GM19455 (cell line): ENCODE measurements at regions not wholly inside any gene's neighbourhood (a gene's known extent, or its start where the extent isn't known, plus 50 kb on each side); places are given as distances from the start of the nearest gene placed in this dataset.
"Not testable (repeated sequence)": the region's sequence is repeated elsewhere in the genome, so short reads cannot be mapped to it uniquely, and the experiment has no call there.

Experiments used
- ATAC-seq: cut with Tn5 transposase; IDR thresholded peaks from one replicate; pipeline ENCODE4 v1.9.1; 2021; ENCODE audit not compliant: unreplicated experiment

DNA sequence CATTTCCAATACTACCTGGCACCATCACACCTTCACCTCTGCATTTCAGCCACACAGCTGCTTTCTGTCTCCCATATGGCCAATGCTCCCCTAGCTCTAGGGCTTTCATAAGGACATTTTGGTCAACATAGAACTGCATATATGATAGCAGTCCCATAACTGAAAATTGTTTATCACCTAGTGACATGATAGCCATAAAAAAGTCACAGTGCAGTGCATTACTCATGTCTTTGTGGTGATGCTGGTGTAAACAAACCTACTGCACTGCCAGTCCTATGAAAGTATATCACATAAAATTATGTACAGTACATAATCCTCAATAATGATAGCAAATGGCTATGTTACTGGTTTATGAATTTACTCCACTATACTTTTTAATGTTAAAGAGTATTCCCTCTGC lies 221.0 kb downstream of the NAF1 start:
- no peak for ATAC-seq

DNA sequence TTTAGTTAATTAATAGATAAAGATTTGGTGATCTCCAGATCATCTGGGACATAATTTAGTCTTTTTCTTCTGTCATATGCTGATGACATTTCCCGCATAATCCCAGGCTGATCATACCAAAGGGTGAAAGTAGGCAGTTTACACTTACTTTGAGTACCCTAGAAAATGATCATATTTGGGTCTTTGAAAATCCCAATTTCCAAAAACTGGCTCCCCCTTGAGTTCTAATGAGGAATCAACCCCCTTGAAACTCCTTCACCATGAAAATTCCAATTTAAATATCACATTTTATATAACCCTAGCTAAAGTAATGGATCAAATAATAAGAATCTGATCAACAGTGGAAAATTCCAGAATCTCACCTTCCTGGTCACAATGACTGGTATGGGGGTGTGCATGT lies 223.4 kb downstream of the NAF1 start:
- ATAC-seq, result no peak

DNA sequence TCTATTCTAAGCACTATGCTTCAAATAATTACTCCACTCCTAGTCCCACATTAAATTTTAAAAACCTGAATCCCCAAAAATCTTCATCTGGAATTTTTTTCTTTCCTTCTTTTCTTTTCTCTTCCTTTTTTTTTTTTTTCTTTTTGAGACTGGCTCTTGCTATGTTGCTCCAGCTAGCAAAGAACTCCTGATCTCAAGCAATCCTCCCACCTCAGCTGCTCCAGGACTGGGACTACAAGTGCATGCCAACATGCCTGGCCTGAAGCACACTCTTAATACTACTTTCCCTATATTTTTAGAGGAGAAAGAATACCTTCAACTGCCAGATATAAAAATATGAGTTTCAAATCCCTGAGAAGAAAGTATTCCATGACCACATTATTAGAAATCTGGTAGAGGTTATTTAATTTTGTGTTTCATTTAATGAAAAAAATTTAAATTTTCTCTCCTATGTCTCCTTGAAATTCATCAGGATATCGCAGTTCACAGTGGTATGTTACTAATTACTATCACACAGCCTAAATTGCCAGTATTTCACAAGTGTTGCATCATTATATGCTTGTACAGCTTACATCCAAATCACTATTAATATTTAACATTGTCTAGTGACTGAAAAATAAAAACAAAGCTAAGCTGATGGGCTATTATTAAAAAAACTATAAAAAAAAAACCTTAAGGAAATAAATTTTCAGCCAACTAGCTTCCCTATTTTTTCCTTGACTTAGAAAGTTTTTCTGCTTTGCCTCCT lies 227.8 kb downstream of the NAF1 start:
- no peak for ATAC-seq

DNA sequence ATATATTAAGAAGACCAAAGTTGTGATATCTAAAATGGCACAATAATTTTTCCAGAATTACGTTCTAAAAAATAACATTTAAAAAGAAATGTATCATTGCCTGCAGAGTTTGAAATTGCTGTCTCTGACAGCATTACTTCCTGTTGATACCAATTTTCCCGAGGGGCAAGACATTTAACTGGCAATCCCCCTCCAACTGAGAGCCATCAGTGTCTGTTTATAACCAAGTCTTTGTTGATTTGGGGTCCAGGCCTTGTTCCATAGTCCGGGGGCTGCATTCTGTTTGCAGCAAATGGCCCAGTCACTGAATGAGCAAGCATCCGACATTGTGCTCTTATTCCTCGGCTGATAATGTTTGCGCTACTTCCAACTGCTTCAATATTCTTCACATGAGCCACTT lies 231.5 kb downstream of the NAF1 start:
- no peak for ATAC-seq

DNA sequence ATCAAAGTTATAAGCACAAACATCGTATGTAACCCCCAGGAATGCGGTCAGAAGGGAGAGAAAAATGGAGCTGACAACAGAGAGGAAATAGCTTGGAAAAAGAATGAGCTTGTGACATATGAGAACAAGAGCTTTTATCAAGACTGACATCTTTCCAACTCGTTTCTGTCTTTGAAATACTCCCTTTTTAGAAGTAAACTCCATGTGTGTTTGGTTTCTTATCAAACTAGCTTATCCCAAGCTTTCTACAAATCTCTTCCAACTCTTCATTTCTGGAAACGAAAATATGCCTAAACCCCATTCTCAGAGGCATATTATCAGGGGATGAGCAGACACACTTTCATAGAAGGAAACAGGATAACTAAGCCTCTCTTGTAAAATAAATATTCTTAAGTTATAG lies 235.4 kb downstream of the NAF1 start:
- ATAC-seq, result no peak

DNA sequence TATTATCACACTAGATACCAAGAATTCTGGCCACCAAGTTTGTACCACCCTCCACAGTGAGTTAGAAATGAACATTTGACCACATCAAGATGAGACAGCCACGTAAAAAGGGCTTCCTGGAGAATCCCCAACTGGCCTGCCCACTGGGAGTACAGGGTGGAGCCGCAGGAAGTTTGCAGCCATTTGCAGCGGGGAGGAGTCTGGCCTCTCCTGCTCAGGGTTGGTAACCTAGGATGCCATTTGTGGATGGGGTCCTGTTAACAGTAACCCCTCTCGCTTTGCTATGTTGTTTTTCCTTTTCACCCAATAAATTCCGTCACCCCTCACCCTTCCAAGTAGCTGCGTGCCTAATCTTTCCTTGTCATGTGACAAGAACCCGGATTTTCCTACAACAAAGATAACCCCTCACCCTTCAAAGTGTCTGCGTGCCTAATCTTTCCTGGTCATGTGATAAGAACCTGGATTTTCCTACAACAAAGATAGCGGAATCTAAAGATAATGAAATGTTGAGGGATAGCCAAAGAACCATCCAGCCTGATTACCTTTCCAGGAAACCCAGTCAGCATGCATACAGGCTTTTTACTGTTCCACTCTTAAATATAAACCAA lies 245.4 kb downstream of the NAF1 start:
- ATAC-seq, result no peak

DNA sequence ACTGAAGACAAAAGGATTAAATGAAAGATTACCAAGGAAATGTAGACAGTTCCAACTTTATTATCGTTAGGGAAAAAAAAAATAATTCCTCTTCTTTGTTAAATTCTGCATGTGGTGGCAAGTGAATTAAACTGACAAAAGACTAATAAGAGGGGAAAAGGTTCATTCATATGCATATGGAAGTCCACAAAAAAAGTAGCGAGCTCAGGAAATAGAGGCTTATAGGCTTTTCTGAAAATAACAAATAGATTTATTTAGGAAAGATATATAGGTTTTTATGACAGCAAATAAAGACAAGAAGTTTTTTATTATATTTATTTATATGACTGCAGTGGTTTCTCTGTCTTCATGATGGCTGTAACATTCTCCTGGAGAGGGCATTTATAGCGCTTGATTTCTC lies 246.0 kb downstream of the NAF1 start:
- no peak for ATAC-seq

DNA sequence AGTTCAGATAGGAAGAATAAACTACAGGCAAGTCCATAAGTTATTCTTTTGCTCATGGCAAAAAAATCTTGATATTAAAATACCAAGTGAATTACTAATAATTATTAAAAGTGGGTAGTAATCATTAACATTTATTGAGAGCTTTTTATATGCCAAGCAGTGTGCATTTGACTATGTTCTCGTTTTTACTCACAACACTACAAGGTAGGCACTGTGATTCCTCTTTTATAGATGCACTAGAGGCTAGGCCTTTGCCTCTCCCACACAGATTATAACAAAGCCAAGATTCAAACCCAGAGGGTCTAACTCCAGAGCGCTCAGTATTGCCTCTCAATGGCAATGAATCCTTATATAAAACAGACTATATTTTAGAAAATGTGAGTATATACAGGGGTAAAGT lies 254.2 kb downstream of the NAF1 start:
- no peak for ATAC-seq

DNA sequence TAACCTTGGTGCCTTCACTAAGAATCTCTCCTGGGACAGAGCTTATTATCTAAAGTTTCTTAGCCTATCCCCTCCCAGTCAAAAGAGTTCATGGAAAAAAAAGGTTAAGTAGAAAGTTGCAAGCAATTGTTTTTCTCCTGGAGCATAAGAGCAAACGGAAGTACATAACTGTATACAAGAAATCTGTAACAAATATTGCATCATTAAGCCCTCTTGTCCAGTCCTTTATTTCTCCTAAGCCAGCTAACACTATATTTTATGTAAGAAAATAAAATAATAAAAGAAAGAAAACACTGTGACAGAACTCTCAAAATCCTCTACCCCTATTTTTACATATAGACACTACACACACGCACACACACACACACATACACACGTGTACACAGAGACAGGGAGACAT lies 255.3 kb downstream of the NAF1 start:
- ATAC-seq, result no peak

DNA sequence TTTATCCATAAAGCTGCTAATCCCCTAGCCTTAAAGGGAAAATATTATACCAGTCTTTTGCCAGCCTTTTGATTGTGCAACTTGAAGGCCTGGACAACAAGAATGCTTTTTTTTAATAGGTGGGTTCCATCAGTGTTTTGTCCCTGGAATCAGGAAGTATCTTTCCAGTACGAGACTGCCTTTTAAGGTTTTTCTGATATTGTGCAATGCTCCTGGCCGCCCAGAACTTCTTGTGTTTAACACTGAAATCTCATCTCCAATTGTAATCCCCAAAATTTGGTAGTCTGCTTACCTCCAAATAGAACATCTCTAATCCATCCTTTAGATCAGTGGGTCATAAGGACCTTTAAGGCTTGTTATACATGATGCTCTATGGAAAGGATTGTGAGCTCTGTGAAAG lies 256.7 kb downstream of the NAF1 start:
- ATAC-seq, result no peak

DNA sequence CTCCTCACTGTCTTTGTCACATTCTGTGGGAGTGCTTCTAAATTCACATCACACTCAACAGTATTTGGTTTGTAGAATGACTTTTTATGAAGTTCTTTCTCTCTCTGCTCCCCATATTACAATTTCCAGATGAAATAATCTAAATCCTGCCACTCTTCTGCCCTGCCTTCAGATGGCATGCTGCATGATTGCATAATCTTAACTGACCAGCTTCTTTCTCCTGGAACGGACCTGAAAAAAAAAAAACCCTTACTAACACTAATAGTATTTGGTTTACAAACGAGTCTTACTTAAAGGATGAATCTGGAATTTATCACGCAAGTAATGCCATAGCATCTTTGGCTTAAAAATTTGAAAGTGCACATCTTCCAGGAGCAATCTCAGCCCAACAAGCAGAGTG lies 272.3 kb downstream of the NAF1 start:
- ATAC-seq, result no peak

DNA sequence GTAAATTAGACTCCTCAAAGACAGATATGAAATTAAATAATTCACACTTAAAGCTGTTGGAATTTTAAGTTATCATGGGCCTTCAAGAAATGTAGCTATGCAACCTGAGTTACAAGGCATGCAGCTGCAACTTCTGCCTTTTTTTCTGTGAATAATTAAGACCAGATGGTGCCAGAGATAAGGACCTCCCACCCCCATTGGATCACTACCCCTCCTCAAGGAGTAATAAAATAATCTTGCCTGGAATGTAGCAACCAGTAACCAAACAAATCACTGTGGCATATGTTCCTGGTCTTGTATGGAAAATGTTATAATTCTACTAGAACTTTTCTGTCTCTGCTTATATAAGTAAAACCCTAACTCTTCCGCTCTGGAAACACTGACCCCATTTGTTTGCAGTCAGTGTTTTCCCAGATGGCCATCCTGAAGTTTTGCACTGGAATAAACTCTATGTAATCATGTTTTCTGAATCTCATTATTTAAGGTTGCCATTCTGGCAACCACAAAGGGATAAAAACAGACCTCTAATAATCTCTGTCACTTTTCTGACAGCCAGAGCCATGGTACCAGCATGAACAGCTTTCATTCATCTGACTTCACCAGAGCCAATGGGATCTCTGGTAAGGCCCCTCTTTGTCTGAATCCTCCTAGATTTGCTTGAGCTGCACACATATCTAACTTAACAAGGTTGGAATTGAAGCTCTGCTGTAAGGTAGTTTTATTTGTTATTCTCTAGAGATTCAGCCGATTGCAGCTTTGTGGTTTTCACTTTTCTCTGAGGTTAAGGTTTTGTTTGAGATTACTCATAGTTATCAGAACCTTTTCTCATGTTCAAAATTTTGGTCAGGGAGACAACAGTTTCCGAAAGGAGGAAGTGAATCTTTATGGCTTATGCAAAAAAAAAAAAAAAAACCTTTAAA lies 274.6 kb downstream of the NAF1 start:
- ATAC-seq, result peak; percentile 97

DNA sequence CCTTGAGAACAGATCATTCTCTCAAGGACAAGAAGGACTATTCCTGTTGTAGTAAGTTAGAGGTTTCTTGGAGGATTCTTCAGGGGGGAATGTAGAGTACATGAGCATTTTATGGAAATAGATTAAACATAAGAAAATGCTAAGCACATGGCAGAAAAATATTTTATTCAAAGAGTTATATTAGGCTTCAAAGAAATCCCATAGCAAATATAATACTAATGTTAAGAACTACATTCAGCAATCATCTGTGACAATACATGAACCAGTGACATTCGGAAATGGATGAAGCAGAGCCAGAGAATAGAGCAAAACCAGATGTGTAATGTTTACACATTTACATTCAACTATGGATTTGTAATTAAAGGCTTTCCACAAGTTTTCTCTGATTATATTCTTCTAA lies 288.6 kb downstream of the NAF1 start:
- ATAC-seq, result no peak

DNA sequence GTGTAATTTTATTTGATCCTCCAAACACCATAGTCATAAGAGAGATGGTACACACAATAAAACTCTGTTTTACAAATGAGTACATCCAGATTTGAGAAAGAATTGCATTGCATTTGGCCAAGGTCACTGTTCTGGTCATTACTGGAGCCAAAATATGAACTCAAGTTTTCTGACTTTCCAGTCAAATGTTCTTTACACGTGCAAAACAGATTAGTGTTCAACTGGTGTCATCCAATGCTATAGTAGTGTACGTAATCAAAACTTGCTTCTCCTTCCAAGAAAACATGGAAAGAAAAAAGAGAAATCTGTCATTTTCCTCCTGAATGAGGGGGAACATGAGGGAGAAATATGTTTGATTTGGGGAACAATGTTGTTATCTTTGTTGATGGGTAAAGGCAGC lies 291.9 kb downstream of the NAF1 start:
- no peak for ATAC-seq

DNA sequence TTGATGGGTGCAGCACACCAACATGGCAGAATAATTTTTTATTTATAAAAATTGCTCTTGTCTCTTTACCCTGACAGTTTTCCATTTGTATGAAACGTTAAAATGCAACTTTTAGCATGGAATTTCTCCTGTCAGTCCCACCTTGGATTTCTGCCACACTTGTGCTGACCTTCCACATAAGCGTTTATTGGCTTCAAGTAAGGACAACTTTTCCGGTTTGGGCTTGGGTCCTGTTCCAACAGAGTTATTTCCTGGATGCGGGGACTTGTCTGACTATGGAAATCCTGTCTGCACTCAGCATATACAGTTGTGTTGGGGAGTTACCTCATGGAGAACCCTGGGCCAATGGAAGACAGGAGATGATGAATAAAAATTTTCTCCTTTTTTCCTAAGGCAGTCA lies 294.7 kb downstream of the NAF1 start:
- ATAC-seq, result no peak

DNA sequence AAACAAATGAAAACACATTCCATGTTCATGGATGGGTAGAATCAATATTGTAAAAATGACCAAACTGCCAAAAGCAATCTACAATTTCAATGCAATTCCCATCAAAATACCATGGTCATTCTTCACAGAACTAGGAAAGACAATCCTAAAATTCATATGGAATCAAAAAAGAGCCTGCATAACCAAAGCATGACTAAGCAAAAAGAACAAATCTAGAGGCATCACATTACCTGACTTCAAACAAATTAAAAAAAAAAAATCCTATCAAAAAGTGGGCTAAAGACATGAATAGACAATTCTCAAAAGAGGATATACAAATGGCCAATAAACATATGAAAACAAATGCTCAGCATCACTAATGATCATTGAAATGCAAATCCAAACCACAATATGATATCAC lies 297.5 kb downstream of the NAF1 start:
- ATAC-seq, result no peak

DNA sequence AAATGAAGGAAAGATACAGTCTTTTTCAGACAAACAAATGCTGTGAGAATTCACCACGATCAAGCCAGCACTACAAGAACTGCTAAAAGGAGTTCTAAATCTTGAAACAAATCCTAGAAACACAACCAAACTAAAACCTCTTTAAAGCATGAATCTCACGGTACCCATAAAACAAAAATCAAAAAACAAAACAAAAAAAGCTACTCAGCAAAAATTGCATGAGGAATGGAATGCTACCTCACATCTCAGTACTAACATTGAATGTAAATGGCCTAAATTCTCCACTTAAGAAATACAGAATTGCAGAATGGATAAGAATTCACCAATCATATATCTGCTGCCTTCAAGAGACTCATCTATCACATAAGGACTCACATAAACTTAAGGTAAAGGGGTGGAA lies 300.1 kb downstream of the NAF1 start:
- no peak for ATAC-seq

DNA sequence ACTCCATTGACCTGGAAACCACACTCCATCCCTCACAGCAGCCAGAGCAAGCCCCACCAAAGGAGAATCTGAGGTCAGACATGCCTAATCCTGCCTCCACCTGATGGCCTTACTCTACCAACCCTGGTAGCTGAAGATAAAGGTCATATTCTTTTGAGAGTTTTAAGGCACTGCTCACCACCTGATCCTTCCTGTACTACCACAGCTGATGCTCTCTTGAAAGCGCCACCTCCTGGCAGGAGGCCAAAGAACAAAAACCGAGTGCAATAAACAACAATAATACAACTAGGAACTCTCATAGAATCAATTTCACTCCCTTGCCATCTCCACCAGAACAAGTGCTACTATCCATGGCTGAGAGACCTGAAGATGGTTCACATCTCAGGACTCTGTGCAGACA lies 301.6 kb downstream of the NAF1 start:
- ATAC-seq, result no peak

DNA sequence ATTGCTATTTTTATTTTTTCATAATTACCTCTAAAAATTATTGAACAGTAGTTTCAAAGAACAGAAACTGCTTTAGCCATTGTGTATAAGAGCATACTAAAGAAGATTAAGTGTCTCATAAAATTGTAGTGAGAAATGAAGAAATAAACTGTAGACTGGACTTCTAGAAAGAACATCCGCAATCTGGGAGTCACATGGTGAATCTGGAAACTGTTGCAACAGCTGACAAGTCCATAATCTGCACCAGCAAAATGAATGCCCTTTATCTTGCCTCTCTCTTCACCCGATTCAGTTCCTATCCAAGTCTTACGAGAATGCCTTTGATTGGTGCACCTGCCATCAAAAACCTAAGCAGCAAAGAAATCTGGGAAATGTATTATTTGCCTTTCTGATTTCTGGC lies 312.9 kb downstream of the NAF1 start:
- no peak for ATAC-seq

DNA sequence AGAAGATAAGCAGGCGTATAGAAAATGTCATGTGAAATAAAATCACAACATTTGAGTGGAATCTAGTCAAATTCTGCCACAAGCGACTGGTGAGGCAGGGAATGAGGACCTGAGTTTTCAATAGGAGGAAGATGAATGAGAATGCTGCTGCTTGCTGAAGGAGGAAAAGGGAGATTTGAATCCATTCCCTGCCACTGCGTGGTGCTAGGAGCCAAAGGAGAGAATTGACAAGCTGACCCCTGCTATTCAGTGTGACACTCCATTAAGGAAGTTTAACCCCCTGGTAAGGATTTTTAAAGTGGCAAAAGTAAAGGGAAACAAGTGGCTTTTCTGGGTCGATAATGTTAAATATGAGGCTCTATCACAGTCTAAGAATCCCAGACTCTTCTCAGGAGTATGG lies 314.0 kb downstream of the NAF1 start:
- no peak for ATAC-seq

DNA sequence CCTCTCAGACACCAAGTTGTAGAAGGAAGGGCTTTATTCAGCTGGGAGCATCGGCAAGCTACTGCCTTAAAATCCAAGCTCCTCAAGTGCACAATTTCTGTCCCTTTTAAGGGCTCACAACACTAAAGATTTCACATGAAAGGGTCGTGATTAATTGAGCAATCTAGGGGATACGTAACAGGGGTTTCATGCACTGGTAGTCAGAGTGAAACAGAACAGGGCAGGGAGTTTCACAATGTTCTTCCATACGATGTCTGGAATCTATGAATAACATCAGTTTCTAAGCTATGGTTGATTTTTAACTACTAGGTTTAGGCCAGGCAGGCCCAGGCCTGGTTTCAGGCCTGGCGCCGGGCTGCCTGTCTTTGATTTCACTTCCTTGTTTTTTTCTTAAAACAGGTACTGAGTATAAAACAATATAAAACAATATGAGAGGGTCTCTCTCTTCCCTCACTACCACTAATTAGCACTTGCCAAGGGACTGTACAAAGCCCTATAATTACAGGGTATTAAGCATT lies 315.4 kb downstream of the NAF1 start:
- not testable (repeated sequence) for ATAC-seq

DNA sequence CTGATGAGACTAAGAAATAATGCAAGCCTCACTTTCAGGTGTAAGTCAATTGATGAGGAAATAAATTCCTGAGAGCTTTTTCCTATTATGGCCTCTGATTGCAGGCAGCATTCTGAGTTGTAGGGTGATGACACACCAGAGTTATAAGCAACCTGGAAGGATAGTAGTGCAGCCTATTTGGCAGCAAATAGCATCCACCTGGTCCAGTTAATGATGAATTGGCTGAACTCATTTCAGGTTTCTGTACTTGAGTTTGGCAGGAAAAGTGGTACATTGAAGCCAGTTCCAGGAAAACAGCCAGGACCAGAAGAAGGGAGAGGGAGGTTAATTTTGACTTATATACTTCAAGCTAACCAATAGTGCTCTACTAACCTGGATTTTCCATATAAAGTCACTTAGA lies 316.8 kb downstream of the NAF1 start:
- ATAC-seq, result no peak
